ENCODE measurements at regions not wholly inside any gene's neighbourhood (a gene's known extent, or its start where the extent isn't known, plus 50 kb on each side); places are given as distances from the start of the nearest gene placed in this dataset.

DNA sequence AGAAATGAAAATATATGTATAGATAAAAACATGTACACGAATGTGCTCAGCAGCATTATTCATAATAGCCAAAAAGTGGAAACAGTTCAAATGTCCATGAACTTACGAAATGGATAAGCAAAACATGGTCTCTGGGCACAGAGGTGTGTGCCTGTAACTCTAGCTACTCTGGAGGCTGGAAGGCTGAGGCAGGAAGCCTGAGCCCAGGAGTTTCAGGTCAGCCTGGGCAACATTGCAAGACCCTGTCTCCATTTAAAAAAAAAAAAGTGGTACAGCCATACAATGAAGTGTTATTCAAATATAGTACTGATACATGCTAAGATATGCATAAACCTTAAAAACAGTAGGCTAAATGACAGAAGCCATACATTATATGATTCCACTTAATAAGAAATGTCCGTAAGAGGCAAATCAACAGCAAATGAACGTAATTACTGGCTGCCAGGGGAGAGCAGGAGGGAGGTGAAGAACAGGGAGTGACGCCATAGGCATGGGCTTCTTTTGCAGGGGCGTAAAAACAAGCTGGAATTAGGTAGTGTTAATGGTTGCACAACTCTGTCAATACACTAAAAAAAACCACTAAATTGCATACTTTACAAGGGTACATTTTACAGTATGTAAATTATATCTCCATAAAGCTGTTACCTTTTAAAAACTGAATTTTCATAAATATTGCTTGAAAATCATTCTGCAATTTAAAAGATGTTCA is 87.2 kb upstream of the PLEKHM1 start:
- TF ChIP-seq, protein P1, sequence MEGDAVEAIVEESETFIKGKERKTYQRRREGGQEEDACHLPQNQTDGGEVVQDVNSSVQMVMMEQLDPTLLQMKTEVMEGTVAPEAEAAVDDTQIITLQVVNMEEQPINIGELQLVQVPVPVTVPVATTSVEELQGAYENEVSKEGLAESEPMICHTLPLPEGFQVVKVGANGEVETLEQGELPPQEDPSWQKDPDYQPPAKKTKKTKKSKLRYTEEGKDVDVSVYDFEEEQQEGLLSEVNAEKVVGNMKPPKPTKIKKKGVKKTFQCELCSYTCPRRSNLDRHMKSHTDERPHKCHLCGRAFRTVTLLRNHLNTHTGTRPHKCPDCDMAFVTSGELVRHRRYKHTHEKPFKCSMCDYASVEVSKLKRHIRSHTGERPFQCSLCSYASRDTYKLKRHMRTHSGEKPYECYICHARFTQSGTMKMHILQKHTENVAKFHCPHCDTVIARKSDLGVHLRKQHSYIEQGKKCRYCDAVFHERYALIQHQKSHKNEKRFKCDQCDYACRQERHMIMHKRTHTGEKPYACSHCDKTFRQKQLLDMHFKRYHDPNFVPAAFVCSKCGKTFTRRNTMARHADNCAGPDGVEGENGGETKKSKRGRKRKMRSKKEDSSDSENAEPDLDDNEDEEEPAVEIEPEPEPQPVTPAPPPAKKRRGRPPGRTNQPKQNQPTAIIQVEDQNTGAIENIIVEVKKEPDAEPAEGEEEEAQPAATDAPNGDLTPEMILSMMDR (IDR thresholded peaks at IDR 0.05), result no peak
- TF ChIP-seq EZH2 (IDR thresholded peaks at IDR 0.05; ENCODE audit: borderline replicate concordance, insufficient read depth, low read depth, low read length, poor library complexity, severe bottlenecking), result no peak
